Psoas muscle (tissue), 7 donors: ENCODE measurements at regions not wholly inside any gene's neighbourhood (a gene's known extent, or its start where the extent isn't known, plus 50 kb on each side); places are given as distances from the start of the nearest gene placed in this dataset.

Source experiments
- ATAC-seq, 4 donors: fragments of 200-7000 bp; cut with Tn5 transposase; one replicate each; pipeline ENCODE4 v1.9.1; 2020; ENCODE audit warnings: moderate library complexity in 3 of 4, mild to moderate bottlenecking in 2 of 4
- DNase-seq, 2 donors: peaks; one replicate each; pipeline ENCODE4 v3.0.0-alpha.2; 2020
- H3K27ac ChIP-seq: fragments of 200-600 bp; one replicate; pipeline ENCODE4 v1.8.0; 2022
- H3K27me3 ChIP-seq, 3 donors: fragments of 200-600 bp in 1 of 3; one replicate each; pipeline versions ENCODE4 v1.6.1 to v1.8.0; 2013 to 2022; ENCODE audit warnings: low read length in 2 of 3, mild to moderate bottlenecking in 2 of 3, moderate library complexity in 1 of 3; ENCODE audit not compliant: insufficient read depth in 3 of 3
- H3K36me3 ChIP-seq, 2 donors: fragments of 200-600 bp in 1 of 2; one replicate each; pipeline versions ENCODE4 v1.6.1 to v1.8.0; 2013 to 2022; ENCODE audit warnings: low read depth in 1 of 2, mild to moderate bottlenecking in 1 of 2, moderate library complexity in 1 of 2; ENCODE audit not compliant: insufficient read depth in 1 of 2
- H3K4me1 ChIP-seq: fragments of 200-600 bp; one replicate; pipeline ENCODE4 v1.8.0; 2022
- H3K4me3 ChIP-seq: fragments of 200-600 bp; one replicate; pipeline ENCODE4 v1.8.0; 2022; ENCODE audit warnings: mild to moderate bottlenecking
- H3K9me3 ChIP-seq: fragments of 200-600 bp; one replicate; pipeline ENCODE4 v1.8.0; 2022
- WGBS, 3 donors: extraction: QIAGEN DNeasy Blood & Tissue Kit; methylation state at CpG; one replicate each; pipeline versions ENCODE4 v1.1.6 to v1.1.7; 2013; 5-methylcytosine and 5-hydroxymethylcytosine counted together
- intact Hi-C, 2 donors: fragments of 100-400 bp; cut with DNase I; formaldehyde crosslinking; loops; one replicate each; pipeline versions ENCODE4 v1.11.0 to v1.14.2; 2022
- TF ChIP-seq, protein P1 (sequence below): fragments of 200-600 bp; IDR thresholded peaks from one replicate; pipeline ENCODE4 v1.8.0; 2022; ENCODE audit warnings: antibody characterized with exemption
- donor health status: healthy with polysubstance abuse.
- donor health status: DM: no; HTN: no; CAD: no; lungs with moderate emphysema.
- donor health status: Bipolar disorder and iron deficiency.
- donor health status: healthy.
- donor health status: DM: yes; HTN: yes; CAD: no.
- donor health status: DM: no; HTN: no; CAD: no.
- donor health status: DM: yes; HTN: yes; CAD: no.

DNA sequence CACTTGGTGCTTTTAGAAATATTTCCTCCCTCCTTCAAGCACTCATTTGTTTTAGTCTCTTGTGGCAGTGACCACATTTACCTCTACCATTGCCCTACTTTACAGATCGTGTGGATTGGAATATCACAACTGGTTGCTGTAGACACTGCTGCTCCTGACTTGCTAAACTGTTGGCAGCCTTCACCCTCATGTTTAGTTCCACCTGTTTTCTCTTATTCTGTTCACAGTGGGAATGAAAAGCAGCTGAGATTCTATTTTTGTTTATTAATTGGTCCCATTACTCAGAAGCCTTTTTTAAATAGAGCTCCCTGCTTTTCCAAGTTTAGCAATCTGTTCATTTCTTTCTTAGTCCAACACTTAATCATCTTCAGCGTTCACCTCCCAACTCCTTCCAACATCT lies 308.9 kb downstream of the RWDD3 start:
- 32 to 46% (median 35%) methylated on average over 2 of the region's 2 CpGs for WGBS, 3 donors
- TF ChIP-seq, protein P1, sequence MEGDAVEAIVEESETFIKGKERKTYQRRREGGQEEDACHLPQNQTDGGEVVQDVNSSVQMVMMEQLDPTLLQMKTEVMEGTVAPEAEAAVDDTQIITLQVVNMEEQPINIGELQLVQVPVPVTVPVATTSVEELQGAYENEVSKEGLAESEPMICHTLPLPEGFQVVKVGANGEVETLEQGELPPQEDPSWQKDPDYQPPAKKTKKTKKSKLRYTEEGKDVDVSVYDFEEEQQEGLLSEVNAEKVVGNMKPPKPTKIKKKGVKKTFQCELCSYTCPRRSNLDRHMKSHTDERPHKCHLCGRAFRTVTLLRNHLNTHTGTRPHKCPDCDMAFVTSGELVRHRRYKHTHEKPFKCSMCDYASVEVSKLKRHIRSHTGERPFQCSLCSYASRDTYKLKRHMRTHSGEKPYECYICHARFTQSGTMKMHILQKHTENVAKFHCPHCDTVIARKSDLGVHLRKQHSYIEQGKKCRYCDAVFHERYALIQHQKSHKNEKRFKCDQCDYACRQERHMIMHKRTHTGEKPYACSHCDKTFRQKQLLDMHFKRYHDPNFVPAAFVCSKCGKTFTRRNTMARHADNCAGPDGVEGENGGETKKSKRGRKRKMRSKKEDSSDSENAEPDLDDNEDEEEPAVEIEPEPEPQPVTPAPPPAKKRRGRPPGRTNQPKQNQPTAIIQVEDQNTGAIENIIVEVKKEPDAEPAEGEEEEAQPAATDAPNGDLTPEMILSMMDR: no peak
- Histone ChIP-seq H3K27me3 (no peaks in the 10 kb centered on the region), H3K4me1 (no peaks in the 10 kb centered on the region), H3K9me3 (no peaks in the 10 kb centered on the region), H3K4me3 (no peak overlapping the region), H3K27ac (no peak overlapping the region), H3K36me3 (no peaks in the 10 kb centered on the region)
- DNase-seq: no peak
- no peak for ATAC-seq
- intact Hi-C loops: no loop called here

DNA sequence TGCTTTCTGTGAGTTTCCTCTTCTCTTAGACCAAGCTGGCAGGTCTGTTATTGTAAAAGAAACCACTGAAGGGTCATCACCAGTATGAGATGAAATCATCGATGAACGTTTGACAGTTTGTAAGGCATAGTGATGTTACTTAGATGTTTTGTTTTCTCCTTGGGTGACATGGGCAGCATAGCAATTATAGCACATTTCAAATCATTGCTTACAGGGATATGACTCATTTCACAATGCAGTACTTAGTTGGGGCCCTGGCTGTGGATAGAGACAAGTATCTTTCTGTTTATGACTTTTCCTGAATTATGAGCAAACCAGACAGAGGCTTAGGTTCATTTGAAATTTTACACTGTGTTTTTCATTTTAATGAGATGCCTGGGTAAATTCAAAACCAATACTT lies 313.0 kb downstream of the RWDD3 start:
- TF ChIP-seq, protein P1: no peak
- ATAC-seq (no peak), DNase-seq (no peak)
- intact Hi-C loops: no loop called here
- Histone ChIP-seq H3K27ac (no peak overlapping the region), H3K27me3 (no peaks in the 10 kb centered on the region), H3K36me3 (no peaks in the 10 kb centered on the region), H3K4me1 (no peaks in the 10 kb centered on the region), H3K4me3 (no peak overlapping the region), H3K9me3 (no peaks in the 10 kb centered on the region)
- 86 to 92% (median 90%) methylated on average over 2 of the region's 2 CpGs for WGBS, 3 donors

DNA sequence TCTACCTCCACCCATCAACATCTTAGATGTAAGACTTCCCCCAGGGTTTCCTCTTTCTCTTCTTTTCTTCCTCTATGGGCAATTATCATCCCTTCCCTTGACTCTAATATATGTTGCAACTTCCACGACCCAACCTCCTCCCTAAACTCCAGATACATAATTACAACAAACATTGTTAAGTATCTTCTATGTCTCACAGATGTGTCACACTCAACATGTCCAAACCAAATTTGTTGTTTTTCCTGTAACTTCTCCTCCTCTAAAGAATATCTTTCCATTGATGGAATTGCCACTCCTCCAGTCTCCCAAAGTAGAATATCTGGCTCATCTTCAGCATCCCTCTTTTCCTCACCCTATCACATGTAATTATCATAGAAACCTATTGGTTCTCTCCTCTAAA lies 314.2 kb downstream of the RWDD3 start:
- 66 to 77% (median 70%) methylated on average over 1 of the region's 1 CpG for WGBS, 3 donors
- TF ChIP-seq, protein P1: no peak
- ATAC-seq: no peak
- Histone ChIP-seq H3K4me1 (no peaks in the 10 kb centered on the region), H3K27me3 (no peaks in the 10 kb centered on the region), H3K9me3 (no peaks in the 10 kb centered on the region), H3K36me3 (no peaks in the 10 kb centered on the region), H3K4me3 (no peak overlapping the region), H3K27ac (no peak overlapping the region)
- intact Hi-C loops: no loop called here
- no peak for DNase-seq

DNA sequence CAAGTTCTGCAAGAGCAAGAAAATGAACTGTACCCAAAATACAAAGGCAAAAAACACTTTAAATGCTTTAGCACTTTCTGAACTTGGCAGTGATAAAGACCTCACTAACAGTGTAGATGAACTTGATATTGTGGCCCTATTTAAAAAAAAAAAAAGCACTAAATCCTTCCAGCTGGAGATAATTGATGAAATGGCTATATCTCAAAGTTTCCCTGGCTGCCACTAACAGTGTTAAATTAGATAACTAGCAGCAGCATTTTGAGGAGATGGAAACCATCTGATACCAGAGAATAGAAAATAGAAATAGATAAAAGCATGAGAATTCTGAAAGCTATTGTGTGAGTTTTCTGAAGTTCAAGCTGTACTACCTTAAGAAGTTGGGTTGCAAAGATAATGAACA lies 317.2 kb downstream of the RWDD3 start:
- H3K27ac ChIP-seq: no peak overlapping the region
- no peaks in the 10 kb centered on the region for H3K27me3 ChIP-seq
- ATAC-seq (no peak), DNase-seq (no peak)
- no peaks in the 10 kb centered on the region for H3K4me1 ChIP-seq
- H3K9me3 ChIP-seq: no peaks in the 10 kb centered on the region
- TF ChIP-seq, protein P1: no peak
- no peak overlapping the region for H3K4me3 ChIP-seq
- no peaks in the 10 kb centered on the region for H3K36me3 ChIP-seq
- intact Hi-C loops: no loop called here

DNA sequence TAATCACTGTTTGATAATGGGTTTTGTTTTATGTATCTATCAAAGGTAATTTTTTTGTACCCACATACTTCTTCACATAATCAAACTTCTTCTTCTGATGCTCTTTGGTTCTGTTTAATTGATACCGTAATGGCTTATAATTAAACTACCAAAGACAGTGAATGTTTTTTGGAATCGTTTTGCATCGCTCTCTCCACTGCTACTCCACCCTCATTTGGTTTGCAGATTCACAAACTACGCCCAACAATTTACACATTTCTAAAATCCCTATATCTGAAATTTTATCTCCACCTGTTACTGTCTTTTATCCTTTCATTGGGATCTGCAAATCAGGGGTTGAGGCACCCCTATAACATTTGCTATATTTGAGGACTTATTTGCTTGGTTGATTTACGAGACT lies 319.6 kb downstream of the RWDD3 start:
- no peaks in the 10 kb centered on the region for H3K4me1 ChIP-seq
- peaks cover 3% of the 10 kb centered on the region for H3K9me3 ChIP-seq
- ATAC-seq: no peak
- H3K27me3 ChIP-seq: no peaks in the 10 kb centered on the region
- 85 to 93% (median 90%) methylated on average over 5 of the region's 5 CpGs for WGBS, 3 donors
- H3K36me3 ChIP-seq: no peaks in the 10 kb centered on the region
- intact Hi-C loops: no loop called here
- no peak overlapping the region for H3K4me3 ChIP-seq
- DNase-seq: no peak
- H3K27ac ChIP-seq: no peak overlapping the region
- TF ChIP-seq, protein P1: no peak
